ENCODE measurements at regions not wholly inside any gene's neighbourhood (a gene's known extent, or its start where the extent isn't known, plus 50 kb on each side); places are given as distances from the start of the nearest gene placed in this dataset.
"Not testable (repeated sequence)": the region's sequence is repeated elsewhere in the genome, so short reads cannot be mapped to it uniquely, and the experiment has no call there.

DNA sequence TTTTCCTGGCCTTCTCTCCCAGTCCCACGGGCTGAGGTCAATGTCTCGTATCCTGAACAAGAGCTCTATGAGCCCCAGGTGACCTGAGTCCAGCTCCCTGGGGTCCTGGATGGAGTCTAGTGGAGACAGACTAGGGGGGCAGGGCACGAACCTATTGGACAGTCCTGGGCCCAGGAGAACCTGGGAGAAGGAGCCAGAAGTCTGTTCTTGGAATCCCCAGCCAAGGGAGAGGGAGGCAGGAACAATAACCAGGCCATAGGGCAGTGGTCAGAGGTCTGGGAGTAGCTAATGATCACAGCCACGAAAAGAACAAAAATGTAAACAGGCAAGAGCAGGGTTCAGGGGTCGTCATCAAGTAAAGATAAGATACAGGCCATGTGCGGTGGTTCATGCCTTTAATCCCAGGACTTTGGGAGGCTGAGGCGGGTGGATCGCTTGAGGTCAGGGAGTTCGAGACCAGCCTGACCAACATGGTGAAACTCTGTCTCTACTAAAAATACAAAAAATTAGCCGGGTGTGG, 60.8 kb downstream of the COPRS start:
- DNase-seq: no peak

DNA sequence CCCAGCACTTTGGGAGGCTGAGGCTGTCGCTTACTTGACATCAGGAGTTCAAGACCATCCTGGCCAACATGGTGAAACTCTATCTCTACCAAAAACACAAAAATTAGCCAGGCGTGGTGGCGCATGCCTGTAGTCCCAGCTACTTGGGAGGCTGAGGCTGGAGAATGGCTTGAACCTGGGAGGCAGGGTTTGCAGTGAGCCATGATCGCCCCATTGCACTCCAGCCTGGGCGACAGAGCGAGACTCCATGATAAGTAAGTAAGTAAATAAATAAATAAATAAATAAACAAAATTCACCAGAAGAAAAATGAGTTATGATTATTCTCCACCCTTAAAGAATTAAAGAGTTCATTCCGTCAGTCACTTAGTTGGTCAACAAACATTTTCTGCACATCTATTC, 63.1 kb downstream of the COPRS start:
- not testable (repeated sequence) for DNase-seq

DNA sequence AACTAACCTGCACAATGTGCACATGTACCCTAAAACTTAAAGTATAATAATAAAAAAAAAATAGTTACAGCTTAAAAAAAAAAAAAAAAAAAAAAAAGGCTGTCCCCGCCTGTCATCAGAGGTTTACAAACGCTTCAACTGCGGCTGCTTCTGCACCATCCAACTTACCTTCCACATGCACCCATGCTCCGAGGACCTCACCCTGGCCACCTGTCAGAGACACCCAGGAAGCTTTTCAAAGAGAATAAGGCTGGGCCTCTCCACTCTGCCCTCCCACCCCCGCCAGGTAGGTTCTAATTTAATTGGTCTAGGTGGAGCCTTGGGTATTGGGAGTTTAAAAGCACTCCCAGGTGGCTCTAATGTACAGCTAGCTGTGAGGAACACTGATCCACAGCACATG, 64.9 kb downstream of the COPRS start:
- no peak for DNase-seq

DNA sequence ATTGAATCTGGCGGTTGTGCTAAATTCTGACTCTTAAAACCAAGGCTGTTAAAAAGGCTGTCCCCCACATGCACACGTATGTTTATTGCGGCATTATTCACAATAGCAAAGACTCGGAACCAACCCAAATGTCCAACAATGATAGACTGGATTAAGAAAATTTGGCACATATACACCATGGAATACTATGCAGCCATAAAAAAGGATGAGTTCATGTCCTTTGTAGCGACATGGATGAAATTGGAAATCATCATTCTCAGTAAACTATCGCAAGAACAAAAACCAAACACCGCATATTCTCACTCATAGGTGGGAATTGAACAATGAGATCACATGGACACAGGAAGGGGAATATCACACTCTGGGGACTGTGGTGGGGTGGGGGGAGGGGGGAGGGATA, 65.4 kb downstream of the COPRS start:
- not testable (repeated sequence) for DNase-seq

DNA sequence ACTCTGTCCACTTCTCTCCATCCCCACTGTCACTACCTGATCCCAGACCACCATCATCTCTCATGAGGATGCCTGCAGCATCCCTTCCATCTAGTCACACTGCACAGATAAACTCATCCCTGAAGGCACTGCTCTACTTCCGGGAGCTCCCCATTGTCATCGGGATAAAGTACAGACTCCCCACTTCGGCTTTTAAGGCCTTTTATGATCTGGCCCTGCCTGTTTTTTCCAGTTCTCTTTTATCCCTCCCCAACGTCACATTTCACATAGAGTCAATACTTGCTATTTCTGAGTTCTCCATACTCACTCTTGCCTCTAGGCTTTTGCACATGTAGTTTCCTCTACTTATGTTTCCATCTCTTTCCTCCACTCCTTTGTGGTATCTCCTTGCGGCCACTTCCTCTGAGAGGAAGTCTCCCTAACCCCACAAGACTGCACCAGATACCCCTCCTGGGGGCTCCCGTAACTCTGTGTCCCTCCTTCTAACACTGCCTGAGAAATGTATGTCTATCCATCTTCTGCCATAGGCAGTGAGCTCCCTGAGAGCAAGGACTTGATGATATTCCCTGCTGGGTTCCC, 66.9 kb downstream of the COPRS start:
- DNase-seq: no peak

DNA sequence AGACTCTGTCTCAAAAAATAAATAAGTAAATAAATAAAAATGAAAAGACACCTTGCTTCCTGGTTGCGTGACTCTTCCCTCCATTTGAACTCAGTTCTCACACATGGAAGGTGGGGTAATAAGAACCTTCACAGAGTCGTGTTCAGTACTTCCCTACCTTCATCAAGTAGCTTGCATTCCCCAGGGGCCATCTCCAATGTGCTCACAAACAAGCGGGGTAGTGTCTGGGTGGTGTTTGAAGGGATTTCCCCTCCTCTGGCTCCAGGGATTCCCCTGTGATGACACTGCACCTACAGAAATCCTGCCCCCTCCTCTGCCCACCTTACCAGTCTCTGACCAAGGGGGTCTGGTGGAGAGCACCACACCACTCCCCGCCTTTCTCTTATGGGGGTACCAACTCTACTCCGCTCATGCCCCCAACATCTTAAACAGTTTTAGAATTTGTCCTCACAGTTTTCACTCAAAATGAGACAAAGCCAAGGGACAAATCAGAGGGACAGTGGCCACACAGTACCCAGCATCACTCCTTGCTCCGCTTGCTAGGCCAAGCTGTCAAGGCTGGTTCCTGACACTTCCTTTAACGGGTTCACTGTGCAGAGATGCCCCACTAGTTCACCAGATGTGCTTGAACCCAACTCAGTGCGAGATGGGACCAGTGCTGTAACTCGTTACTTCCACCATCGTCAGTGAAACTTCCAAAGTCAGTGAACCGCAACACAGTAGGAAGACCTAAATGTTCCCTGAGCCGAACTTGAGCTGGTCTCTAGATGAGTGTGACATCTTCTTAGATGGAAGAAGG, 69.1 kb downstream of the COPRS start:
- no peak for DNase-seq

DNA sequence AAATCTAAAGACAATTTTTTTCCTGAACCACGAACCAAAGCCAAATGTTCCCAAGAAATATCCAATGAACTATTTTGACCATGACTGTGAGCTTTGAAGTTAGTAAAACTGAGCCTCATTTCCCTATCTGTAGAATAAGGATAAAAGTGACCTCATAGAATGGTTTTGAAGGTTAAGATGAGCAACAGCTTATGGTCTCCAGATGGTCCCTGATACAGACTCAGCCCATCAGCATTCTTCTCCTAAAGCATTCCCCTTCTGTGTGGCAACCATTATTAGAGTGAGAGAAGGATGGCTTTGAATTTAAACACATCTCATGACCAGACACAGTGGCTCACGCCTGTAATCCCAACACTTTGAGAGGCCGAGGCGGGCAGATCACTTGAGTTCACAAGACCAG, 70.1 kb downstream of the COPRS start:
- no peak for DNase-seq

DNA sequence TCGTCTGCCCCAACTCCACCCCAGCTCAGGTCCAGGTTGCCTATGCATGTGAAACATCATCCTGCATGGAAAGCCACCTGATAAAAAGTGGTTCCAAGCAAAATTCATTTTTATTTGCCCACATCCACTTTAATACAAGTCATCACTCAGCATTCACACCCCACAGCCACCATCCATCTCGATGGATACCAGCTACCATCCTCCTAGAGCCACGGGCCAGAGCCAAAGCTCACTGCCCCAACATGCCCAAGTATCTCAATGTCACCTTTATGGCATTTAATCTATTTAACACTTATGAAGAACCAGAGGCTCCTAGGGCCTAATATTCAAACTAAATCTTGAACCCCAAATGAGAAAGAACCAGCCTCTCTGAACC, 70.5 kb downstream of the COPRS start:
- DNase-seq: no peak

DNA sequence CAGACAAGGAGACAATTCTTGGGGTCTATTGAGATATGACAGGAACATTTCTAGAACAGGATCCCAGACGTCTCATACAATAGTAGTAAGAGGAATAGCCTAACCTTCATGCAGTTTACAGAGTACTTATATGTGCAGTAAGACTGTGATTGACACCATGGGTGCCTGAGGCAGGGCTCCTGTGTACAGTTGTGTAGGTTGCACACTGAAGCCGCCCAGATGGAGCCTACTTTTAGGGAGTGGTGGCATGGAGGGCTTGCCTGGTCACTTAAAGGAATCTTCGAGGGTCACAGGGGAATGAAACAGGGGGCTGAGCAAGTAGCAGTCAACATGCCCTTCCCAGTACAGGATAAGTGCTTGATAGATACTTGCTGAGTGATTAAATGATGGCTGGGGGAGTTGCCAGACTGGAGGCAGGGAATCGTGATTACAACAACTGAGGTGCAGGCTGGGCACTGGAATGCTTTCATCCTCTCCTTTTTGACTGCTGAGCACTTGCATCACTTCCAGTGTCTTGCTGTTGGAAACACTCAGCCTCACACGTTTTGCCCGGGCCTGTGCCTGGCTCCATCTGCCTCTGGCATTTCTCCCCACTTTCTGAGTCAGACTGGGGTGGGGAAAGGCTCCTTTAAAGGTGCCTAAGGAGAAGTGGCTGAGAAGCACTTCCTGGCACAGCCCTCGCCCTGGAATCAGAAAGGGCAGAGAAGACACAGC, 71.0 kb downstream of the COPRS start:
- no peak for DNase-seq

DNA sequence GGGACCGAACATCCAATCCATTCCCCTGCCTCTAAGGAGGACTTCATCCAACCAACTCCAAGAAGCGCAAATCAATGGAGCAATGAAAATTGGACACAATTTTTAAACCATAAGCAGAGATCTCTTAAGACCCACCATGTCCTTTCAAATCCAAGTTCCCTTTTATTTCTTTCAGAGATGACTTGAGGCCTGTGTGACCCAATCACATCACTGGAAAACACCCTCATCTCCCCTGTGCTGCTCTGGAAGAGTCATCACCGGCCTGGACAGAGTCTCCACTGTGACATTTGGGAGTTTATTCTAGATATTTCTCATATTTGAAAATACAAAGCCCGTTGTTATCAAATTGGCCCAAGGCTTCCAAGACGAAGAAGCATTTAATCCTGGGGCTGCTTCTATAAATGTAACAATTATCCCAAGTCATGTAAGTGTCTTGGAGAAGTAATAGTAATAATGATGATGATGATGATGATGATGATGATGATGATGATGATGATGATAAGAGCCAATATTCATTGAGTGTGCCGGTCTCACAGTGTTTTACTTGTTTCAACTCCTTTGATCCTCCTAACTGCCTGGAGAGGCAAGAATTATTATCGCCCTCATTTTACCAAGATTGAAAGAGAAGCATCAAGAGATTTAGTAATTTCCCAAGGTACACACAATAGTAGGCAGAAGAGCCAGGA, 72.1 kb downstream of the COPRS start:
- DNase-seq: no peak

DNA sequence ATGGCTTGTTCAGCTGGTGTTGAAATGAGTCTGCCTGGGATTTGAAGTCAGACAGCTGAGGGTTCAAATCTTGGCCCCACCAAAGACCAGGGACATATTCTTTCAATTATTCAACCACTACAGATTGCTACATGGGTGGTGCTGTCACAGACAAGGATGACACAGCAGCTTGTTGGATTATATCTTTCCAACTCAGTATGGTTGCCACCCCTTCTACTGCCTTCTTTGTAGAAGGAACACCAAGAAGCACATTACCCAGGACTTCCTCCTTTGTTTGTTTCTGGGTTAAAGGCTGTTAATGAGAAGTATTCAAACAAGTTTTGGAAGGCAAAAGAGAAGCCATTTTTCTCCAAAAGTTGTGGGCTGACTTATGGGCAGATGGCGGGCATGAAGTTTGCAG, 78.6 kb downstream of the COPRS start:
- DNase-seq: no peak

DNA sequence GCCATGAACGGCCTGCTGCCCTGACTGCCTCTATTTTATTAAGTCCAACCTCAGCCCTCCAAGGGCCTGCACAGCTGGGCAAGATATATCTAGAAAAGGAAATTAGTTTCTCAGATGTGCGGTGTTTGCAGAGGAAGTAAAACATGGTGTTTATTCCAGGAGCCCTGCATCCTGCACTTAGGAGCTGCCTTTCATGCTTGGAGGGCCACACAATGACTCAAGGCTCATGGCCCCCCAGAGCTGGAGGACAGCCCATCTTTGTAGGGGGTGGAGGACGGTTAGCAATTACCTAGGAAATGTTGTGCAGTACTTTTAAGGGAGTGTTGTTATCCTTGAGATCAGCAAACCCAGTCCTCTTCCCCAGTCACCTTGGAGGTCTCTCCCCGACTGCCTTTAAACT, 80.5 kb downstream of the COPRS start:
- no peak for DNase-seq

DNA sequence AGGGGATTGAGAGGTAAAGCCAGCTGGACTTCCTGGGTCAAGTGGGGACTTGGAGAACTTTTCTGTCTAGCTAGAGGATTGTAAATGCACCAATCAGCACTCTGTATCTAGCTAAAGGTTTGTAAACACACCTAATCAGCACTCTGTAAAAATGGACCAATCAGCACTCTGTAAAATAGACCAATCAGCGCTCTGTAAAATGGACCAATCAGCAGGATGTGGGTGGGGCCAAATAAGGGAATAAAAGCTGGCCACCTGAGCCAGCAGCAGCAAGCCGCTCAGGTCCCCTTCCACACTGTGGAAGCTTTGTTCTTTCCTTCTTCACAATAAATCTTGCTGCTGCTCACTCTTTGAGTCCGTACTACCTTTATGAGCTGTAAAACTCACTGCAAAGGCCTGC, 87.7 kb downstream of the COPRS start:
- DNase-seq: not testable (repeated sequence)

DNA sequence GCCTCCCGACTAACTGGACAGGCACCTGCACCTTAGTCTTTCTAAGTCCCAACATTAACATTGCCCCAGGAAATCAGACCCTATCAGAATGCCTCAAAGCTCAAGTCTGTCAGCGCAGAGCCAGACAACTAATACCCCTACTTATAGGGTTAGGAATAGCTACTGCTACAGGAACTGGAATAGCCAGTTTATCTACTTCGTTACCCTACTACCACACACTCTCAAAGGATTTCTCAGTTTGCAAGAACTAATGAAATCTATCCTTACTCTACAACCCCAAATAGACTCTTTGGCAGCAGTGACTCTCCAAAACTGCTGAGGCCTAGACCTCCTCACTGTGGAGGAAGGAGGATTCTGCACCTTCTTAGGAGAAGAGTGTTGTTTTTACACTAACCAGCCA, 88.5 kb downstream of the COPRS start:
- not testable (repeated sequence) for DNase-seq

DNA sequence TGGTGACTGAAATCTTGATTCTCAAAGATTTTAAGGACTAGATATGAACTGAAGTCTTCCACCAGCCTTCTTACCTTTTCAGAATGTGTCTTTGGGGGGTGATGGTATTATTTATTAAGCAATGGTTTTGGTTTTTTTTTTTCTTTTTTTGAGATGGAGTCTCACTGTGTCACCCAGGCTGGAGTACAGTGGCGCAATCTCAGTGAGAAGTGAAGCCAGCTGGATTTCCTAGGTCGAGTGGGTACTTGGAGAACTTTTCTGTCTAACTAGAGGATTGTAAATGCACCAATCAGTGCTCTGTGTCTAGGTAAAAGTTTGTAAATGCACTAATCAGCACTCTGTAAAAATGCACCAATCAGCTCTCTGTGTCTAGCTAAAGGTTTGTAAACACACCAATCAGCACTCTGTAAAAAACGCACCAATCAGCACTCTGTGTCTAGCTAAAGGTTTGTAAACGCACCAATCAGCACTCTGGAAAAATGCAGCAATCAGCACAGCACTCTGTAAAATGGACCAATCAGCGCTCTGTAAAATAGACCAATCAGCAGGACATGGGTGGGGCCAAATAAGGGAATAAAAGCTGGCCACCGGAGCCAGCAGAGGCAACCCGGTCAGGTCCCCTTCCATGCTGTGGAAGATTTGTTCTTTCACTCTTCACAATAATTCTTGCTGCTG, 97.1 kb downstream of the COPRS start:
- DNase-seq: not testable (repeated sequence)

DNA sequence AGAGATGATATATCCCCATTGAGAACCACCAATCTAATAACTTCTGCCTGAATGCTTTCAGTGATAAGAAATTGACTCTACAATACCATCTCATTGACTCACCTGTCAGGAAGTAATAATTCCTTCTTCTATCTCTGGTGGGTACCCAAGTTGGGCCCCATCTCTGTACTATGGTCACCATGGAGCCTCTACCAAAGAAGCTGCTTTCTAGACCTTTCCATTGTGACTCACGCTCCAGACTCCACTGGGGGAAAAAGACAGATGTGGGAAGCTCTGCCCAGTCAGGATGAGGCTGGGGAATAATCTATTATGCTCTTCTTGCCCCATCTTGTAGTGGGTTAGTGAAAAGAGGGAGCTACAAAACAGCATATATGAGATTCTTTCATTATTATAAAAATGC, 100.4 kb downstream of the COPRS start:
- no peak for DNase-seq

DNA sequence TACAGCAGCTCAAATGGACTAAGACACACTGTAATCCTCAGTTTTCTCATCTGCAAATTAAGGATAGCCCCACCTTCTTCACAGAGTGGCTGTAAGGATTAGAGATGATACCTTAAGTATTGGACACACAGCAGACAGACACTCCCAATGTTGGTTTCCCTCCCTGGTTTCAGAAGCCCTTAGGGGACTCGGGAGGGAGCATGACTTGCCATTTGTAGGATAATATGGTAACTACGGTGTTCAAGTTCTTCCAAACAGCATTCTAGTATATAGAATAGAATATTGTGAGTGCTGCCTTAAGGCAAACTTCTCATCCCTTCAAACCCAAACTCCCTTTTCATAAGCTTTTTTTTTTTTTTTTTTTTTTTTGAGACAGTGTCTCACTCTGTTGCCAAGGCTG, 101.9 kb downstream of the COPRS start:
- no peak for DNase-seq

DNA sequence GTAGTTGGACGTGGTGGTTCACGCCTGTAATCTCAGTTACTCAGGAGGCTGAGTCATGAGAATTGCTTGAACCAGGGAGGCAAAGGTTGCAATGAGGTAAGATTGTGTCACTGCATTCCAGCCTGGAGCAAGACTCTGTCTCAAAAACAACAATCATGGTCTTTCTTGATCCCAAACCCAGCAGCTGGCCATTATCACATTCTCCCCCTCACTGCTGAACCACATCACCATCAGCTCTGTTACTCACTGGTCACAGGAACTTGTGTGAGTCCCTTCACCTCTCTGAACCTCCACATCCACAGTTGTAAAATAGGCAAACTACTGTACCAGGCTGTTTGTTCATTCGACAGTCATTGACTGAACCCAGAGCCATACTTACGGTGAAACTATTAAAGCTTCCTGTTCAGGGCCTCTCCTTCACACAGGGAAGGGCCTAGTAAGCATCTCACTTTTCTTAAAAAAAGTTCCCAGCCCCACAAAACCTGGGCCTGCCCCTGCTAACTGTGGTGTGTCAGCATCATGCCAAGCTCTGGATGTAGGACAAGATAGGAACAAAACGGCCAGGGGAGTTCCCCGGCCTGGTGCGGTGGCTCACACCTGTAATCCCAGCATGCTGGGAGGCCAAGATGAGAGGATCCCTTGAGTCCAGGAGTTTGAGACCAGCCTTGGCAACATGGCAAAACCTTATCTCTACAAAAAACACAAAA, 104.7 kb downstream of the COPRS start:
- no peak for DNase-seq

DNA sequence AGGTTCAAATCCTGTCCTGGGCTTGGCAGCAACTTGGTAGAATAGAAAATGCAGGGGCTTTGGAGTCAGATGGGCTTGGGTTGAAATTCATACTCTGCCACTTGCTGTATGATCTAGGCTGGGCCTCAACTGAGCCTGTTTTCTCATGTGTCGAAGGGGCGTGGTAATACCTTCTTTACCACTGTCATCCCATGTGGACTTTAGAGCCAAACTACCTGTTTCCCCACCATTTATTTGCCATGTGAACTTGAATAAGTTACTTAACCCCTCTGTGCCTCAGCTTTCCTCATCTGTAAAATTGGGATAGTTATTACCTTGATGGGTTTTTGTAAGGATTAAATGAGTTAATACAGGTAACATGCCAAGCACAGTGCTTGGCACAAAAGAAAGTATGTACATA, 106.0 kb downstream of the COPRS start:
- DNase-seq: no peak

DNA sequence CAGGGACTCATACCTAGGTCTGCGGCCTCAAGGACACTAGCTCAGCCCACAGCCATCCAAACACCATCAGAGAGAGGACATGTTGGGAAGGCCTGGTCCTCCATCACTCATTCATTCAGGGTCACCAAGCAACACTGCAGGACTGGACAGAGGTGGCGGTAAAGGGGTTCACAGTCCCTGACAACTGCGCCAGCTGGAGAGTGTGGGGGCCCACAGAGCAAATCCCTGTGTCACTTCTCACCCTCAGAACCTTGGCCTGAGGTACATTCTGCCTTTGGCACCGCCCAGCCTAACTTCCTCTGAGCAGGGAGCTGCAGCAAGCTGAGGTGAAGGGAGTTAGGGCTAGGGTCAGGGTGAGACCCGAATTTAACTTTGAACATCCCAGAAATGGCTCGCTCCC, 106.5 kb downstream of the COPRS start:
- DNase-seq: no peak

DNA sequence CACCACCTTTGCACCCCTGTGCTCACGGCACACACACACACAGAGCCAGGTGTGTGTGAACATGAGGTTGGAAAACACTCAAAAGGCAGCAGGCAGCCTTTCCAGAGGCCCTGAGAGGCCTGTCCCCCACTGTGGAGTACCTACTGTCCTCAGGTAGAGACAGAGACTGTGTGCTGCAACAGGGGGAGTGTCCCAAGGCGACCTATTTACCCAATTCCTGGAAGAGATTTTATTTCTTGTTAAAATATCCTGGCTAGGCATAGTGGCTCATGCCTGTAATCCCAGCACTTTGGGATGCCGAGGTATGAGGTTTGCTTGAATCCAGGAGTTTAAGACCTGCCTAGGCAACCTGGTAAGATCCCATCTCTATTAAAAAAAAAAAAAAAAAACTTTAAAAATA, 108.5 kb downstream of the COPRS start:
- DNase-seq: no peak
